GM12878 (cell line): ENCODE measurements at regions not wholly inside any gene's neighbourhood (a gene's known extent, or its start where the extent isn't known, plus 50 kb on each side); places are given as distances from the start of the nearest gene placed in this dataset.

Experiments used
- ATAC-seq: fragments of 200-7000 bp; cut with Tn5 transposase; 3 replicates; pipeline ENCODE4 v1.9.1; 2020; ENCODE audit warnings: mild to moderate bottlenecking, moderate library complexity
- BruUV-seq: library from RNA; stranded (reverse); fragments of 400-500 nt; replicated peaks from 2 replicates; lab custom pipeline; 2021; lab: Mats Ljungman, UMichigan
- CTCF ChIA-PET: fragments of 300-600 bp; sonication (Branson Sonifier 250); formaldehyde crosslinking; extraction: SDS; loops from one replicate; lab custom pipeline; 2021; ENCODE audit warnings: inconsistent platforms; lab: Yijun Ruan, JAX
- POLR2A ChIA-PET: fragments of 350-600 bp; formaldehyde crosslinking; extraction: SDS; loops from one replicate; lab custom pipeline; 2021; ENCODE audit warnings: inconsistent platforms; lab: Charles Lee
- RAD21 ChIA-PET: fragments of 300-600 bp; sonication (Branson Sonifier 250); formaldehyde crosslinking; loops from one replicate; lab custom pipeline; 2023; ENCODE audit warnings: antibody characterized with exemption; ENCODE audit not compliant: unreplicated experiment; lab: Charles Lee
- SMC1A ChIA-PET: fragments of 300-600 bp; sonication (Branson Sonifier 250); formaldehyde crosslinking; loops from one replicate; lab custom pipeline; 2023; ENCODE audit not compliant: unreplicated experiment, uncharacterized antibody; lab: Charles Lee
- DNase-seq: peaks from one replicate; pipeline ENCODE4 v3.0.0-alpha.2; 2011; ENCODE audit warnings: low read depth, low spot score
- FAIRE-seq: peaks from 3 replicates; lab custom pipeline; 2011; peaks lifted over from hg19 to GRCh38; lab: Jason Lieb, UNC
- H2AFZ ChIP-seq: 2 replicates; pipeline ENCODE4 v1.6.0; 2011; ENCODE audit warnings: low read depth, low read length, control low read depth; ENCODE audit not compliant: control insufficient read depth
- H3K27ac ChIP-seq: 2 replicates; pipeline ENCODE4 v1.5.1; 2011; ENCODE audit warnings: control low read depth; ENCODE audit not compliant: control insufficient read depth, insufficient read depth
- H3K27me3 ChIP-seq, 2 experiments: replicated peaks in 1 of 2; 2 replicates each; pipeline versions ENCODE4 v1.6.0 to v1.6.1; 2011; ENCODE audit warnings: low read length in 1 of 2; ENCODE audit not compliant: control insufficient read depth in 2 of 2, insufficient read depth in 2 of 2
- H3K36me3 ChIP-seq, 2 experiments: 2 replicates each; pipeline ENCODE4 v1.5.1; 2011; ENCODE audit warnings: low read length in 1 of 2; ENCODE audit not compliant: control insufficient read depth in 2 of 2, insufficient read depth in 2 of 2
- H3K4me1 ChIP-seq: 2 replicates; pipeline ENCODE4 v1.6.1; 2011; ENCODE audit warnings: mild to moderate bottlenecking, low read length, moderate library complexity, mixed read lengths; ENCODE audit not compliant: control insufficient read depth, insufficient read depth
- H3K4me2 ChIP-seq: 2 replicates; pipeline ENCODE4 v1.6.0; 2011; ENCODE audit warnings: control low read depth; ENCODE audit not compliant: control insufficient read depth, insufficient read depth
- H3K4me3 ChIP-seq: fragments of 200-600 bp; sonication (generic); 2 replicates; pipeline ENCODE4 v1.5.1; 2016
- H3K79me2 ChIP-seq: 2 replicates; pipeline ENCODE4 v1.6.0; 2011; ENCODE audit warnings: low read length; ENCODE audit not compliant: control insufficient read depth, insufficient read depth
- H3K9ac ChIP-seq: 2 replicates; pipeline ENCODE4 v1.8.0; 2011; ENCODE audit warnings: low read length, control low read depth, mixed read lengths; ENCODE audit not compliant: control insufficient read depth, insufficient read depth
- H3K9me3 ChIP-seq: replicated peaks from 3 replicates; pipeline ENCODE4 v1.5.1; 2011; ENCODE audit warnings: mild to moderate bottlenecking, low read length; ENCODE audit not compliant: control insufficient read depth, insufficient read depth
- H4K20me1 ChIP-seq: 2 replicates; pipeline ENCODE4 v1.6.0; 2011; ENCODE audit not compliant: control insufficient read depth, insufficient read depth
- ASH2L ChIP-seq: fragments of 300-600, 200-600 bp; sonication (generic); IDR thresholded peaks from 2 replicates; pipeline ENCODE4 v1.6.1; 2017; ENCODE audit warnings: low read depth, mild to moderate bottlenecking, borderline replicate concordance
- BCL3 ChIP-seq: IDR thresholded peaks from 2 replicates; pipeline ENCODE4 v1.6.1; 2011; ENCODE audit warnings: borderline replicate concordance, low read depth, mild to moderate bottlenecking, moderate library complexity, low read length; ENCODE audit not compliant: insufficient read depth, poor library complexity, severe bottlenecking
- BRCA1 ChIP-seq: IDR thresholded peaks from 2 replicates; pipeline ENCODE4 v1.6.1; 2011; ENCODE audit warnings: low read depth, low read length, improper control_type of control experiment
- CBX3 ChIP-seq: fragments of 200-600 bp; sonication (generic); IDR thresholded peaks from 2 replicates; pipeline ENCODE4 v1.6.1; 2016; ENCODE audit warnings: low read depth, borderline replicate concordance
- CREB1 ChIP-seq: IDR thresholded peaks from 2 replicates; pipeline ENCODE4 v1.6.1; 2012; ENCODE audit warnings: low read depth, mild to moderate bottlenecking, inconsistent platforms
- EED ChIP-seq: sonication (generic); IDR thresholded peaks from 2 replicates; pipeline ENCODE4 v1.6.1; 2016; ENCODE audit warnings: antibody characterized with exemption, low read depth
- IRF3 ChIP-seq: fragments of 450-650 bp; IDR thresholded peaks from 2 replicates; pipeline ENCODE4 v1.6.1; 2014; ENCODE audit warnings: mild to moderate bottlenecking
- PRDM15 ChIP-seq: fragments of 450-650 bp; formaldehyde crosslinking; IDR thresholded peaks from 2 replicates; pipeline ENCODE4 v1.4.0; 2020; ENCODE audit warnings: mild to moderate bottlenecking, moderate library complexity
- REST ChIP-seq: IDR thresholded peaks from 2 replicates; pipeline ENCODE4 v1.6.1; 2012; ENCODE audit warnings: mild to moderate bottlenecking, low read depth, low read length
- RFX5 ChIP-seq: IDR thresholded peaks from 2 replicates; pipeline ENCODE4 v1.6.1; 2011; ENCODE audit warnings: low read depth, low read length, improper control_type of control experiment
- SMAD1 ChIP-seq: fragments of 450-650 bp; IDR thresholded peaks from 2 replicates; pipeline ENCODE4 v1.6.1; 2018; ENCODE audit warnings: mild to moderate bottlenecking, low read depth; ENCODE audit not compliant: partially characterized antibody
- TARDBP ChIP-seq: IDR thresholded peaks from 2 replicates; pipeline ENCODE4 v1.6.1; 2016; ENCODE audit warnings: borderline replicate concordance
- YBX1 ChIP-seq: fragments of 450-650 bp; IDR thresholded peaks from 2 replicates; pipeline ENCODE4 v1.6.1; 2016; ENCODE audit warnings: antibody characterized with exemption
- ZBED1 ChIP-seq: IDR thresholded peaks from 2 replicates; pipeline ENCODE4 v1.6.1; 2016; ENCODE audit warnings: borderline replicate concordance
- WGBS: methylation state at CpG from one replicate; pipeline ENCODE4 v1.1.6; 2016; ENCODE audit warnings: low lambda C conversion rate; ENCODE audit not compliant: insufficient replicate concordance, insufficient coverage; ENCODE audit errors: missing lambda C conversion rate; 5-methylcytosine and 5-hydroxymethylcytosine counted together
- in situ Hi-C: fragments of 300-500 bp; cut with MboI; formaldehyde crosslinking; loops from 9 replicates; pipeline ENCODE4 v1.14.3; 2018; ENCODE audit warnings: mixed read lengths
- intact Hi-C: fragments of 100-400 bp; cut with micrococcal nuclease; formaldehyde crosslinking; loops from one replicate; pipeline ENCODE4 v1.14.2; 2022; ENCODE audit not compliant: unreplicated experiment

DNA sequence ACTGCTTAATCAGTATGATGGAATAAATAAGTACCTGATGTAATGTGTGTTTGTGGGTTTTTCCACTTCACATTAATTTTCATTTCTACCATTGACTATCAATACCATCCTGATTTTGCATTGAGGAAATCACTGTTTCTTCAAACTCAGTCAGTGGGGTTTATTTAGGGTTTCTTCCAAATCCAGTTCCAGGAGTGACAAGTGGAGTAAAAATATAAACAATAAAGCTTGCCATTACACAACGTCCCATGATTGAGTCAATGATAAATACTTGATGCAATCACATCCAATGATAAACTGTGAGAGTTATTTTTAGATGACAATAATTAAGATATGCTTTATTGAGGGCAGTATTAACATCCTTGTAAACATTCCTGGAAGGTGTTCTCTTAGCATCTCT is 1037.4 kb upstream of the GJE1 start:
- intact Hi-C loops: no loop called here
- CTCF ChIA-PET: no interaction called here
- no peaks in the 10 kb centered on the region for H3K27me3 ChIP-seq

More for the DNA sequence above, 1037.4 kb upstream of the GJE1 start:
- H3K4me1 ChIP-seq: no peaks in the 10 kb centered on the region
- H3K27ac ChIP-seq: no peak overlapping the region
- ChIA-PET SMC1A (no interaction called here), POLR2A (no interaction called here), RAD21 (no interaction called here)
- DNase-seq: no peak
- no peak overlapping the region for H2AFZ ChIP-seq
- TF ChIP-seq IRF3: no peak
- TF ChIP-seq CBX3: no peak
- no peak for TF ChIP-seq SMAD1
- no peak for TF ChIP-seq TARDBP
- TF ChIP-seq BRCA1: no peak
- no peak for TF ChIP-seq PRDM15 (CRISPR knock-in tag)
- TF ChIP-seq ZBED1: no peak
- no peak for TF ChIP-seq REST
- no peak for TF ChIP-seq ASH2L
- TF ChIP-seq BCL3: no peak
- no peak for TF ChIP-seq EED
- TF ChIP-seq CREB1: no peak
- TF ChIP-seq YBX1: no peak
- TF ChIP-seq RFX5: no peak
- no peak for FAIRE-seq
- no peak overlapping the region for H3K4me2 ChIP-seq
- no peak overlapping the region for H3K9ac ChIP-seq
- no peaks in the 10 kb centered on the region for H3K36me3 ChIP-seq
- H3K4me3 ChIP-seq: no peak overlapping the region
- no peaks in the 10 kb centered on the region for H3K79me2 ChIP-seq
- H3K9me3 ChIP-seq: no peaks in the 10 kb centered on the region
- 0% methylated on average over 1 of the region's 1 CpG for WGBS
- no TSS peak for BruUV-seq
- in situ Hi-C loops: no loop called here
- H4K20me1 ChIP-seq: no peaks in the 10 kb centered on the region
- ATAC-seq: no peak
